ENCODE measurements at regions not wholly inside any gene's neighbourhood (a gene's known extent, or its start where the extent isn't known, plus 50 kb on each side); places are given as distances from the start of the nearest gene placed in this dataset.

DNA sequence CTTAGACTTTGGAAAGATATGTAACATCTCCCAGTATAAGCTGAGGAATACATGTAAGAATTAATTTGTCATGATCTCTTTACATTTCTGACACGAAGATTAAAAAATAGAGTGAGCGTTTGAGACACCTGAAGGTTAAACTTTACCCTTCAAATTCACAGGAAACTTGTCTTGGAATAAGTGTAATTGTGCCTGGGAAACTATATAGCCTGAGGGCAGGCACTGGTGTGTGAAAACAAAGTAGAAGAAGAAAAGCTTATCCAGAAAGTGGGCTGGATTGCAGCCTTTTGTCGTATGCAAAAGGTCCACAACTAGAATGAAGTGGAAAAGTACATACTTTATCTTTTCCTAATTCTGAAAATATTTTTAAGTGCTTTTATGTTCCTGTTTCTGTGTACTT, 275.7 kb upstream of the TCF21 start:
- Histone ChIP-seq H3K4me1 (ENCODE audit: control insufficient read depth, insufficient read depth, low read length, poor library complexity, severe bottlenecking) (no peaks in the 10 kb centered on the region), H3K9me3 (ENCODE audit: control insufficient read depth in 2 of 2, low read length in 2 of 2) (no peaks in the 10 kb centered on the region), H3K4me3 (ENCODE audit: low read depth, low read length) (no peak overlapping the region), H3K27me3 (ENCODE audit: control insufficient read depth, insufficient read depth, low read length) (no peaks in the 10 kb centered on the region), H3K27ac (ENCODE audit: insufficient read depth, low read length, poor library complexity, severe bottlenecking) (no peak overlapping the region), H3K36me3 (ENCODE audit: control insufficient read depth, insufficient read depth, low read length) (no peaks in the 10 kb centered on the region)
- Mint-ChIP-seq H3K9me3 (peaks cover 0 to 6% (median 4%) of the 10 kb centered on the region in 7 donors), H3K4me1 (no peaks in the 10 kb centered on the region), H3K4me3 (no peak overlapping the region), H3K27me3 (no peaks in the 10 kb centered on the region), H3K36me3 (no peaks in the 10 kb centered on the region), H3K27ac (no peak overlapping the region)
- DNase-seq (no peak), ATAC-seq (ENCODE audit: low read depth in 2 of 2) (no peak)

DNA sequence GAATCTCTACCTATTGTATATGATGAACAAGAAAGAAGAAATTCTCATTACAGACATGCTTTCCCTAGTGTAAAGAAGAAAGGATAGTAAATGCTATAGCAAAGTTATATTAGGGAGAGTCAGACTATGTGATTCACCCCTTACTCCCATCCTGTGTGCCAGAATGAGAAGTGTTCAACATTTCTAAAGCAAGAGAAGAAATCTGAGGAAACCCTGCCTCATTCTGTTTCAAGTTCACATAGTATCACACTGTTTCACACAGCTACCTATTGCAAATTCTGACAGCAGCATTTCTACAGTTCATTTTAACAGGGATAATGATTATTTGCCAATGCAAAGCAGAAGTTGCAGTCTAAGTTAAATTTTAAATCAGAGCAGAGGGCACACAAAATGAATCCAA, 267.2 kb upstream of the TCF21 start:
- ATAC-seq (ENCODE audit: low read depth in 2 of 2): no peak
- H3K27me3 Mint-ChIP-seq: no peaks in the 10 kb centered on the region
- Histone ChIP-seq H3K36me3 (ENCODE audit: control insufficient read depth, insufficient read depth, low read length) (no peaks in the 10 kb centered on the region), H3K4me3 (ENCODE audit: low read depth, low read length) (no peak overlapping the region), H3K4me1 (ENCODE audit: control insufficient read depth, insufficient read depth, low read length, poor library complexity, severe bottlenecking) (no peaks in the 10 kb centered on the region), H3K27me3 (ENCODE audit: control insufficient read depth, insufficient read depth, low read length) (no peaks in the 10 kb centered on the region), H3K27ac (ENCODE audit: insufficient read depth, low read length, poor library complexity, severe bottlenecking) (no peak overlapping the region), H3K9me3 (ENCODE audit: control insufficient read depth in 2 of 2, low read length in 2 of 2) (no peaks in the 10 kb centered on the region)
- H3K36me3 Mint-ChIP-seq: no peaks in the 10 kb centered on the region
- no peak overlapping the region for H3K4me3 Mint-ChIP-seq
- DNase-seq: no peak
- H3K27ac Mint-ChIP-seq: no peak overlapping the region
- H3K4me1 Mint-ChIP-seq: no peaks in the 10 kb centered on the region
- H3K9me3 Mint-ChIP-seq: peaks cover 0 to 6% (median 2%) of the 10 kb centered on the region in 7 donors

DNA sequence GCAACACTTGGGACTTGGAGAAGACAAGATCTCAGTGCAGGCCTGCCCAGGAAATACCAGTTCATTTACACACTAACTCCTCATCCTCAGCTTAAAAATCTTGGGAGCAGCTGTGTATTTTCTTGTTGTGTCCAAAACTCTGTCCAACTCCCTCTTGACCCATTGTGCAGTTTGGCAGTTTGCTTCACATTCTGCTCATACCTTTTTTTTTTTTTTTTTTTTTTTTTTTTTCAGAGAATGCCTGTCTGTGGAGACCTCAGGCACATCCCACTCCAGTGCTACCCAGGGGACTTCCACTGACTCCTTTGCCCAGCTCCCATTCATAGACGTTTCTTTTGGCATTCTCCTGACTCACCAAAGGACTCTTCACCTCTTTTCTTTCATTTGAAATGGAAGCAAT, 265.8 kb upstream of the TCF21 start:
- Mint-ChIP-seq H3K27me3 (no peaks in the 10 kb centered on the region), H3K36me3 (no peaks in the 10 kb centered on the region), H3K4me1 (no peaks in the 10 kb centered on the region), H3K4me3 (no peak overlapping the region), H3K9me3 (peaks cover 0 to 3% (median 1%) of the 10 kb centered on the region in 7 donors), H3K27ac (no peak overlapping the region)
- ATAC-seq (ENCODE audit: low read depth in 2 of 2) (no peak), DNase-seq (no peak)
- H3K36me3 ChIP-seq (ENCODE audit: control insufficient read depth, insufficient read depth, low read length): no peaks in the 10 kb centered on the region
- no peaks in the 10 kb centered on the region for H3K27me3 ChIP-seq (ENCODE audit: control insufficient read depth, insufficient read depth, low read length)
- H3K9me3 ChIP-seq (ENCODE audit: control insufficient read depth in 2 of 2, low read length in 2 of 2): no peaks in the 10 kb centered on the region
- no peaks in the 10 kb centered on the region for H3K4me1 ChIP-seq (ENCODE audit: control insufficient read depth, insufficient read depth, low read length, poor library complexity, severe bottlenecking)
- H3K27ac ChIP-seq (ENCODE audit: insufficient read depth, low read length, poor library complexity, severe bottlenecking): no peak overlapping the region
- H3K4me3 ChIP-seq (ENCODE audit: low read depth, low read length): no peak overlapping the region

DNA sequence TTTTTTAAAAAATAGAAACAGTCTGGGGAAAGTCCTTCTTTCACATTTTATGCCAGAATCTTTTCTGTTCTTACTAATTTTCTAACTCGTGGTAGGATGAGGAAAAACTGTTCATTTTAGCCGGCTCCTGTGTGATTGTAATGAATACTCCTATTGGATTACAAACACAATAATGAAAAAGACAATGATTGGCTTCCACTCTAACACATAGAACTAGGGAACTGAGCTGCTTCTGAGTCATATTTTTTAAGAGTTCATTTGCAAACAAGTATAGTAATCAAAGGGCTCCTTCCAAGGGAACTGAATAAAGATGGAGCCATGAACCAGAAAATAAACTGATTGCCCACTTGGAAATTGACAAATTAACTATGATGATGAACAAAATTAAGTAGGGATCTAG, 265.3 kb upstream of the TCF21 start:
- Histone ChIP-seq H3K36me3 (ENCODE audit: control insufficient read depth, insufficient read depth, low read length) (no peaks in the 10 kb centered on the region), H3K27ac (ENCODE audit: insufficient read depth, low read length, poor library complexity, severe bottlenecking) (no peak overlapping the region), H3K4me1 (ENCODE audit: control insufficient read depth, insufficient read depth, low read length, poor library complexity, severe bottlenecking) (no peaks in the 10 kb centered on the region), H3K27me3 (ENCODE audit: control insufficient read depth, insufficient read depth, low read length) (no peaks in the 10 kb centered on the region), H3K4me3 (ENCODE audit: low read depth, low read length) (no peak overlapping the region), H3K9me3 (ENCODE audit: control insufficient read depth in 2 of 2, low read length in 2 of 2) (no peaks in the 10 kb centered on the region)
- Mint-ChIP-seq H3K4me1 (no peaks in the 10 kb centered on the region), H3K27ac (no peak overlapping the region), H3K36me3 (no peaks in the 10 kb centered on the region), H3K9me3 (peaks cover 0 to 2% (median 0%) of the 10 kb centered on the region in 7 donors), H3K27me3 (no peaks in the 10 kb centered on the region), H3K4me3 (no peak overlapping the region)
- ATAC-seq (ENCODE audit: low read depth in 2 of 2) (no peak), DNase-seq (no peak)

GRCh38 chr6:133626096-133626666, 262.7 kb upstream of the TCF21 start:
- Mint-ChIP-seq H3K36me3 (no peaks in the 10 kb centered on the region), H3K27ac (no peak overlapping the region), H3K9me3 (peaks cover 0 to 2% (median 0%) of the 10 kb centered on the region in 7 donors), H3K27me3 (no peaks in the 10 kb centered on the region), H3K4me3 (no peak overlapping the region), H3K4me1 (no peaks in the 10 kb centered on the region)
- DNase-seq (no peak), ATAC-seq (ENCODE audit: low read depth in 2 of 2) (no peak)
- H3K4me3 ChIP-seq (ENCODE audit: low read depth, low read length): no peak overlapping the region
- no peaks in the 10 kb centered on the region for H3K9me3 ChIP-seq (ENCODE audit: control insufficient read depth in 2 of 2, low read length in 2 of 2)
- no peaks in the 10 kb centered on the region for H3K36me3 ChIP-seq (ENCODE audit: control insufficient read depth, insufficient read depth, low read length)
- H3K27ac ChIP-seq (ENCODE audit: insufficient read depth, low read length, poor library complexity, severe bottlenecking): no peak overlapping the region
- H3K4me1 ChIP-seq (ENCODE audit: control insufficient read depth, insufficient read depth, low read length, poor library complexity, severe bottlenecking): no peaks in the 10 kb centered on the region
- no peaks in the 10 kb centered on the region for H3K27me3 ChIP-seq (ENCODE audit: control insufficient read depth, insufficient read depth, low read length)

DNA sequence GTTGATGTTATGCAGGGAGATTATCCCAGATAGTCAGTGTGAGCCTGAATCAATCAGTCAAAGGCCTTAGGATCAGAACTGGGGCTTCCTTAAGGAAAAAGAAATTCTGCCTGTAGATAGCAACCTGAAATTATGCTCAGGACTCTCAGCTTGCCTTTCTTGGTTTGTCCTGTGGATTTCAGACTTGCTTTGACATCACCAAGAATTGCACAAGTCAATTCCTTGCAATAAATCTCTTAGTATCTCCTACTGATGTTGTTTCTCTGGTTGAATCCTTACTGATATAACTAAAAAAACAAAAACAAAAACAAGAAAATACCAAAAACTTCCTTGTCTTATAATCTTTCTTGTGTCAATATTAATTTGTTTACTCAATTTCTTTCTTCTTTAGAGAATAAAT, 258.9 kb upstream of the TCF21 start:
- Histone ChIP-seq H3K4me3 (ENCODE audit: low read depth, low read length) (no peak overlapping the region), H3K27ac (ENCODE audit: insufficient read depth, low read length, poor library complexity, severe bottlenecking) (no peak overlapping the region)
- no peak overlapping the region for H3K27ac Mint-ChIP-seq

DNA sequence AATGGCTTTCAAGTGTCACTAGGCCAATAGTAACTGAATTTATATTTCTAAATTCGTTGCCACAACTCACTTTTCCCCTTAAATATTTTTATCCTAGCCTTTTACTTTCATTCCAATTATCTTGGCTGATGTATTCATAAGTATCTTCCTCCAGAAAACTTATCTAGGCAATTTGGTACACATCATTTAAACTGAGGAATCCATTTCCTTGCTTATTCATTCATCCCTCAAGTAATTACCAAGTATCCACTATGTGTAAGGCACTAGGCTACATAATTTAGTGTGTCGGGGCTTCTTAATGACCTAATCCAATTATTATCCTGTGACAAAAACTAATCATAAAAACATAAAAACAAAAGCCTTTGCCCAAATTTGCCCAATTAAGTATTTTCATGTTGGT, 258.3 kb upstream of the TCF21 start:
- no peaks in the 10 kb centered on the region for H3K4me1 ChIP-seq (ENCODE audit: control insufficient read depth, insufficient read depth, low read length, poor library complexity, severe bottlenecking)
- Mint-ChIP-seq H3K9me3 (peaks cover 0 to 2% (median 0%) of the 10 kb centered on the region in 7 donors), H3K27me3 (no peaks in the 10 kb centered on the region), H3K4me3 (no peak overlapping the region), H3K27ac (no peak overlapping the region), H3K4me1 (no peaks in the 10 kb centered on the region), H3K36me3 (no peaks in the 10 kb centered on the region)
- H3K9me3 ChIP-seq (ENCODE audit: control insufficient read depth in 2 of 2, low read length in 2 of 2): no peaks in the 10 kb centered on the region
- ATAC-seq (ENCODE audit: low read depth in 2 of 2) (no peak), DNase-seq (no peak)
- H3K4me3 ChIP-seq (ENCODE audit: low read depth, low read length): no peak overlapping the region
- H3K27me3 ChIP-seq (ENCODE audit: control insufficient read depth, insufficient read depth, low read length): no peaks in the 10 kb centered on the region
- no peak overlapping the region for H3K27ac ChIP-seq (ENCODE audit: insufficient read depth, low read length, poor library complexity, severe bottlenecking)
- no peaks in the 10 kb centered on the region for H3K36me3 ChIP-seq (ENCODE audit: control insufficient read depth, insufficient read depth, low read length)

More for the DNA sequence above, 258.9 kb upstream of the TCF21 start:
- H3K4me1 ChIP-seq (ENCODE audit: control insufficient read depth, insufficient read depth, low read length, poor library complexity, severe bottlenecking): no peaks in the 10 kb centered on the region
- no peaks in the 10 kb centered on the region for H3K9me3 ChIP-seq (ENCODE audit: control insufficient read depth in 2 of 2, low read length in 2 of 2)
- Mint-ChIP-seq H3K27me3 (no peaks in the 10 kb centered on the region), H3K36me3 (no peaks in the 10 kb centered on the region), H3K4me1 (no peaks in the 10 kb centered on the region), H3K9me3 (peaks cover 0 to 2% (median 0%) of the 10 kb centered on the region in 7 donors), H3K4me3 (no peak overlapping the region)
- no peaks in the 10 kb centered on the region for H3K27me3 ChIP-seq (ENCODE audit: control insufficient read depth, insufficient read depth, low read length)
- ATAC-seq (ENCODE audit: low read depth in 2 of 2): no peak
- H3K36me3 ChIP-seq (ENCODE audit: control insufficient read depth, insufficient read depth, low read length): no peaks in the 10 kb centered on the region
- no peak for DNase-seq

GRCh38 chr6:133631421-133631820, 257.5 kb upstream of the TCF21 start:
- no peaks in the 10 kb centered on the region for H3K36me3 Mint-ChIP-seq
- no peaks in the 10 kb centered on the region for H3K4me1 Mint-ChIP-seq
- no peak overlapping the region for H3K27ac Mint-ChIP-seq
- Histone ChIP-seq H3K27ac (ENCODE audit: insufficient read depth, low read length, poor library complexity, severe bottlenecking) (no peak overlapping the region), H3K9me3 (ENCODE audit: control insufficient read depth in 2 of 2, low read length in 2 of 2) (no peaks in the 10 kb centered on the region), H3K4me1 (ENCODE audit: control insufficient read depth, insufficient read depth, low read length, poor library complexity, severe bottlenecking) (no peaks in the 10 kb centered on the region), H3K4me3 (ENCODE audit: low read depth, low read length) (no peak overlapping the region), H3K27me3 (ENCODE audit: control insufficient read depth, insufficient read depth, low read length) (no peaks in the 10 kb centered on the region), H3K36me3 (ENCODE audit: control insufficient read depth, insufficient read depth, low read length) (no peaks in the 10 kb centered on the region)
- no peak overlapping the region for H3K4me3 Mint-ChIP-seq
- DNase-seq: no peak
- peaks cover 0 to 2% (median 0%) of the 10 kb centered on the region in 7 donors for H3K9me3 Mint-ChIP-seq
- ATAC-seq (ENCODE audit: low read depth in 2 of 2): no peak
- H3K27me3 Mint-ChIP-seq: no peaks in the 10 kb centered on the region
